Spleen (tissue), 7 donors: ENCODE measurements at regions not wholly inside any gene's neighbourhood (a gene's known extent, or its start where the extent isn't known, plus 50 kb on each side); places are given as distances from the start of the nearest gene placed in this dataset.

Experiments
- CTCF ChIP-seq, 11 experiments: fragments of 200-600 bp in 7 of 11; fragments of 450-650 bp in 4 of 11; sonication (generic) in 4 of 11; IDR thresholded peaks in 8 of 11; conservative IDR thresholded peaks in 3 of 11; 1 replicate in 7 of 11; 2 replicates in 4 of 11; pipeline versions ENCODE4 v1.4.0 to v1.8.0; 2016 to 2021; ENCODE audit warnings: antibody characterized with exemption in 11 of 11, inconsistent platforms in 4 of 11, mild to moderate bottlenecking in 1 of 11
- POLR2A ChIP-seq, 3 donors: fragments of 450-650 bp; IDR thresholded peaks; one replicate each; pipeline ENCODE4 v1.5.1; 2017; ENCODE audit warnings: antibody characterized with exemption in 3 of 3, mild to moderate bottlenecking in 1 of 3
- POLR2AphosphoS5 ChIP-seq, 3 donors: sonication (generic); formaldehyde crosslinking; IDR thresholded peaks; one replicate each; pipeline ENCODE4 v1.5.1; 2017; ENCODE audit warnings: antibody characterized with exemption in 3 of 3
- donor health status: DM: no; HTN: no; CAD: no; lungs with moderate emphysema.
- donor health status: DM: no; HTN: no; CAD: no.
- donor health status: DM: no; HTN: no; CAD: no.

DNA sequence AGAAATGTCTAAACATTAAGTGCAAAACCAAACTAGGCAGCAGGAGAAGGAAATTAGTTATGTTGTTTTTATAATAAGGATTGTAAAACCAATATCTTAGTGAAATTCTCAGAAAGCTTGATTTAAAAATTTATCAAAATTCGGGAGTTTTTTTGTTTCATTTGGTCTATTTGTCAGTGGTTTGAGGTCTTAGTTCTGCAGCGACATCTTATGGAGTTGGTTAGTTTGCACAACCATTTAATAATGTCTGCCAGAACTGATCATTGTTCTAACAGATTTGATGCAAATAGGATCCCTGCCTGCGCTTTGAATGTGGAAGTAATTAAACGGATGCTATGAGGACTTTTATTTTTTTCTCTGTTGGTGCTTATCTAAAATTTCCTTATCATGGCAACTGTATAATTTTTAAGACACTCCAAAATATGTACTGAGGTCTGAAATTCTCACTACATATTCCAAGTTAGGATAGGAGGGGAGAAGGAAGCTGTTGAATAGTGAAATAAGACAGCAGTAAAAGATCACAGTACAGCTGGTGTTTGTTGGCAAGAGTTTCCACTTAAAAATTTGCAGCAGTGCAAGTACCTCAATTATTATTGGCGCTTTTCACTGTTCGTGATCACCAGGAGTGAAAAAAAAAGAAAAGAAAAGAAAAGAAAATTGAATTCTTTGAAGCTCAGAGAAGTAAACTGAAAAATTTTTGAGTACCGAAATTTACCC, 2521.4 kb downstream of the ARAP2 start:
- TF ChIP-seq POLR2A (IDR thresholded peaks at IDR 0.05) (no peak), CTCF (IDR thresholded peaks at IDR 0.05 in 8 of 11, conservative IDR thresholded peaks at IDR 0.05 in 3 of 11) (no peak), POLR2AphosphoS5 (IDR thresholded peaks at IDR 0.05) (no peak)
